Keratinocyte (primary cell): ENCODE measurements at regions not wholly inside any gene's neighbourhood (a gene's known extent, or its start where the extent isn't known, plus 50 kb on each side); places are given as distances from the start of the nearest gene placed in this dataset.

ENCODE experiments used
- DNase-seq: peaks from one replicate; pipeline ENCODE4 v3.0.0-alpha.2; 2011; ENCODE audit warnings: low read depth, missing footprints, low spot score
- FAIRE-seq: peaks from 2 replicates; lab custom pipeline; 2011; peaks lifted over from hg19 to GRCh38; lab: Jason Lieb, UNC
- H2AFZ ChIP-seq: 2 replicates; pipeline ENCODE4 v1.6.0; 2012; ENCODE audit warnings: low read length, control low read depth, inconsistent platforms; ENCODE audit not compliant: control insufficient read depth
- H3K27ac ChIP-seq: 2 replicates; pipeline ENCODE4 v1.5.1; 2011; ENCODE audit warnings: low read length; ENCODE audit not compliant: control insufficient read depth, insufficient read depth
- H3K27me3 ChIP-seq: 3 replicates; pipeline ENCODE4 v1.6.0; 2011; ENCODE audit warnings: low read length; ENCODE audit not compliant: control insufficient read depth, insufficient read depth; ENCODE audit errors: extremely low read depth
- H3K36me3 ChIP-seq, 2 experiments: 2 replicates in 1 of 2; 3 replicates in 1 of 2; pipeline ENCODE4 v1.5.1; 2011; ENCODE audit warnings: low read length in 2 of 2, mild to moderate bottlenecking in 1 of 2; ENCODE audit not compliant: control insufficient read depth in 2 of 2, insufficient read depth in 2 of 2; ENCODE audit errors: extremely low read depth in 1 of 2
- H3K4me1 ChIP-seq: 3 replicates; pipeline ENCODE4 v1.5.1; 2011; ENCODE audit warnings: low read length; ENCODE audit not compliant: control insufficient read depth, insufficient read depth; ENCODE audit errors: extremely low read depth
- H3K4me2 ChIP-seq: 3 replicates; pipeline ENCODE4 v1.6.0; 2011; ENCODE audit warnings: low read depth, low read length; ENCODE audit not compliant: control insufficient read depth, insufficient read depth; ENCODE audit errors: extremely low read depth
- H3K4me3 ChIP-seq, 3 experiments: fragments of 200-600 bp in 1 of 3; sonication (generic) in 1 of 3; 2 replicates in 2 of 3; 3 replicates in 1 of 3; pipeline ENCODE4 v1.5.1; 2011 to 2016; ENCODE audit warnings: low read length in 3 of 3, mild to moderate bottlenecking in 3 of 3, control low read depth in 2 of 3, inconsistent platforms in 1 of 3, low read depth in 1 of 3, mixed read lengths in 1 of 3, mixed run types in 1 of 3, moderate library complexity in 1 of 3; ENCODE audit not compliant: control insufficient read depth in 2 of 3, insufficient read depth in 2 of 3; ENCODE audit errors: extremely low read depth in 1 of 3
- H3K79me2 ChIP-seq: 2 replicates; pipeline ENCODE4 v1.6.0; 2012; ENCODE audit warnings: low read length; ENCODE audit not compliant: control insufficient read depth, insufficient read depth
- H3K9ac ChIP-seq: 3 replicates; pipeline ENCODE4 v1.6.0; 2011; ENCODE audit warnings: low read length; ENCODE audit not compliant: control insufficient read depth, insufficient read depth; ENCODE audit errors: extremely low read depth
- H3K9me1 ChIP-seq: 3 replicates; pipeline ENCODE4 v1.6.0; 2011; ENCODE audit warnings: low read length; ENCODE audit not compliant: control insufficient read depth, insufficient read depth; ENCODE audit errors: extremely low read depth
- H3K9me3 ChIP-seq: 2 replicates; pipeline ENCODE4 v1.5.1; 2012; ENCODE audit warnings: low read depth, low read length; ENCODE audit not compliant: control insufficient read depth
- H4K20me1 ChIP-seq: 3 replicates; pipeline ENCODE4 v1.6.0; 2011; ENCODE audit warnings: low read length; ENCODE audit not compliant: control insufficient read depth, insufficient read depth; ENCODE audit errors: extremely low read depth
- CTCF ChIP-seq, 3 experiments: IDR thresholded peaks in 1 of 3; conservative IDR thresholded peaks in 1 of 3; optimal IDR thresholded peaks in 1 of 3; 2 replicates in 2 of 3; 3 replicates in 1 of 3; pipeline versions ENCODE3 to v1.5.1; 2011; ENCODE audit warnings: low read length in 3 of 3, mild to moderate bottlenecking in 3 of 3, moderate library complexity in 2 of 3, control low read depth in 1 of 3, inconsistent platforms in 1 of 3; ENCODE audit not compliant: insufficient read depth in 2 of 3; ENCODE audit errors: extremely low read depth in 1 of 3
- EZH2 ChIP-seq: IDR thresholded peaks from one replicate; pipeline ENCODE4 v1.6.1; 2012; ENCODE audit warnings: inconsistent platforms, mild to moderate bottlenecking, low read length, moderate library complexity
- dilution Hi-C: fragments of 300-500 bp; cut with MboI; formaldehyde crosslinking; loops from one replicate; pipeline ENCODE4 v1.7.0; 2020; ENCODE audit warnings: low sequenced_read_pairs; ENCODE audit not compliant: extremely low pct_ligation_motif_present

GRCh38 chr11:43074810-43075209 lies 237.0 kb upstream of the API5 start:
- Histone ChIP-seq H3K27ac (no peak overlapping the region), H3K36me3 (no peaks in the 10 kb centered on the region), H3K9me1 (no peaks in the 10 kb centered on the region), H3K4me3 (no peak overlapping the region), H2AFZ (no peak overlapping the region), H4K20me1 (no peaks in the 10 kb centered on the region), H3K4me2 (no peak overlapping the region), H3K9ac (no peak overlapping the region), H3K27me3 (no peaks in the 10 kb centered on the region), H3K4me1 (no peaks in the 10 kb centered on the region), H3K9me3 (no peaks in the 10 kb centered on the region), H3K79me2 (no peaks in the 10 kb centered on the region)
- TF ChIP-seq CTCF (optimal IDR thresholded peaks at IDR 0.05 in 1 of 3, IDR thresholded peaks at IDR 0.05 in 1 of 3, conservative IDR thresholded peaks at IDR 0.05 in 1 of 3; ENCODE audit: extremely low read depth in 1 of 3, insufficient read depth in 2 of 3, low read length in 3 of 3): no peak
- no peak for TF ChIP-seq EZH2
- dilution Hi-C loops: no loop called here
- FAIRE-seq (no peak), DNase-seq (no peak)

- TF ChIP-seq CTCF (optimal IDR thresholded peaks at IDR 0.05 in 1 of 3, IDR thresholded peaks at IDR 0.05 in 1 of 3, conservative IDR thresholded peaks at IDR 0.05 in 1 of 3; ENCODE audit: extremely low read depth in 1 of 3, insufficient read depth in 2 of 3, low read length in 3 of 3) (no peak), EZH2 (no peak)
- no peak overlapping the region for H2AFZ ChIP-seq
- no peaks in the 10 kb centered on the region for H3K79me2 ChIP-seq
- peaks cover 3% of the 10 kb centered on the region for H3K9me3 ChIP-seq
- no peaks in the 10 kb centered on the region for H3K9me1 ChIP-seq
- dilution Hi-C loops: no loop called here
- H3K27ac ChIP-seq: no peak overlapping the region
- no peak overlapping the region for H3K9ac ChIP-seq
- no peak for FAIRE-seq
- DNase-seq: no peak
- no peaks in the 10 kb centered on the region for H3K4me1 ChIP-seq
- no peak overlapping the region for H3K4me2 ChIP-seq
- H3K36me3 ChIP-seq: no peaks in the 10 kb centered on the region
- H3K27me3 ChIP-seq: no peaks in the 10 kb centered on the region
- no peak overlapping the region for H3K4me3 ChIP-seq
- no peaks in the 10 kb centered on the region for H4K20me1 ChIP-seq
These were observed 210.7 kb upstream of the API5 start for GRCh38 chr11:43101113-43101512.
